Activated CD4-positive, alpha-beta memory T cell treated with anti-CD3 and anti-CD28 coated beads for 36 hours (primary cell): ENCODE measurements at regions not wholly inside any gene's neighbourhood (a gene's known extent, or its start where the extent isn't known, plus 50 kb on each side); places are given as distances from the start of the nearest gene placed in this dataset.

Experiments used
- CTCF ChIA-PET: fragments of 350-600 bp; sonication (Branson Sonifier 250); formaldehyde crosslinking; loops from one replicate; lab custom pipeline; 2021; ENCODE audit warnings: antibody characterized with exemption, inconsistent platforms; lab: Charles Lee
- POLR2A ChIA-PET: fragments of 350-600 bp; sonication (Branson Sonifier 250); formaldehyde crosslinking; loops from one replicate; lab custom pipeline; 2021; ENCODE audit warnings: antibody characterized with exemption; lab: Charles Lee
- DNase-seq: peaks from one replicate; pipeline ENCODE4 v3.0.0-alpha.2; 2020
- H3K27ac Mint-ChIP-seq: one replicate; pipeline ENCODE4 v1.8.0; 2021; ENCODE audit warnings: mixed read lengths
- H3K27me3 Mint-ChIP-seq: one replicate; pipeline ENCODE4 v1.8.0; 2021; ENCODE audit warnings: mixed read lengths
- H3K36me3 Mint-ChIP-seq: one replicate; pipeline ENCODE4 v1.8.0; 2021; ENCODE audit warnings: mixed read lengths
- H3K4me1 Mint-ChIP-seq: one replicate; pipeline ENCODE4 v1.8.0; 2021; ENCODE audit warnings: low read depth, mixed read lengths
- H3K4me3 Mint-ChIP-seq: one replicate; pipeline ENCODE4 v1.8.0; 2021; ENCODE audit warnings: mild to moderate bottlenecking, mixed read lengths
- H3K9me3 Mint-ChIP-seq: one replicate; pipeline ENCODE4 v1.8.0; 2021; ENCODE audit warnings: mixed read lengths
- intact Hi-C: fragments of 100-400 bp; cut with micrococcal nuclease; formaldehyde crosslinking; loops from one replicate; pipeline ENCODE4 v1.15.1; 2023

DNA sequence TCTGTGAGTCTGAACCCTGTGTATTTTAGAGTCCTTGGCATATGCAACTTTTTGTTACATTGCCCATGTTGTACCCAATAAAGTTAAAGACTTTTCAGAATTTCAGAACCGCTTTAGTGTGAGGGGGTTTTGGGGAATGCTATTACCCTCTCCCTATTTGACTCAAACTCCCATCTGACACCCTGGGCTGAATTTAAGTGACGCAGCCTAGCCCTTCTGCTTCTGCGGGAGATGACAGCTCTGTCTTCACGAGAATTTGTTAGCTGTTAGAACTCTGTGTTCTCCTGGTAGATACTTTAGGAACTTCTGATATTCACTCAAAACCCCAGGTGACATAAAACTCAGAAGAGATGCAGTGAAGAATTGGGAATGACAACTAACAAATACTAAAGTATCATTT lies 500.6 kb upstream of the ID4 start:
- H3K27me3 Mint-ChIP-seq, result no peaks in the 10 kb centered on the region
- no peak overlapping the region for H3K4me3 Mint-ChIP-seq
- H3K27ac Mint-ChIP-seq, result no peak overlapping the region

DNA sequence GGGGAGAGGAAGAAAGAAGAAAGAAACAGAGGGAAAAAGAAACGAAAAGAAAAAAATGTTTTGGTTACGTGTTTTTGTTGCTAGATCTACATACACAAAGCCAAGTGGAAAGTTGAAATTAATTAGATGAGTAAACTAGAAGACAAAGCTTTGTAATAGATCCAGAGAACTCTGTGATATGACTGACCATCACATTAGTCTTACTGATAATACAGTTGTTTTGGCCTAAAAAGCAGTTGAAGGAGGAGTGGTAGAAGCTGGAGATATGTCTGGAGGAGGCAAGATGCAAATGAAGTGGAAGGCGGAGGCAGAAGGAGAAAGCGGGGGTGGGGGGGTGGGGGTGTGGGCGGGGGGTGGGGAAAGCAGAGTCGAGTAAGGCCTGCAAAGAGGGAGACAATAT lies 500.1 kb upstream of the ID4 start:
- no peaks in the 10 kb centered on the region for H3K27me3 Mint-ChIP-seq
- no peak overlapping the region for H3K4me3 Mint-ChIP-seq
- H3K9me3 Mint-ChIP-seq, result peaks cover 2% of the 10 kb centered on the region
- intact Hi-C loops, result no loop called here
- ChIA-PET CTCF (no interaction called here), POLR2A (no interaction called here)
- DNase-seq, result no peak
- no peaks in the 10 kb centered on the region for H3K36me3 Mint-ChIP-seq
- H3K4me1 Mint-ChIP-seq, result no peaks in the 10 kb centered on the region
- no peak overlapping the region for H3K27ac Mint-ChIP-seq

More for the DNA sequence above, 500.6 kb upstream of the ID4 start:
- ChIA-PET POLR2A (no interaction called here), CTCF (no interaction called here)
- intact Hi-C loops, result no loop called here
- Mint-ChIP-seq H3K36me3 (no peaks in the 10 kb centered on the region), H3K4me1 (no peaks in the 10 kb centered on the region), H3K9me3 (peaks cover 4% of the 10 kb centered on the region)
- DNase-seq, result no peak

DNA sequence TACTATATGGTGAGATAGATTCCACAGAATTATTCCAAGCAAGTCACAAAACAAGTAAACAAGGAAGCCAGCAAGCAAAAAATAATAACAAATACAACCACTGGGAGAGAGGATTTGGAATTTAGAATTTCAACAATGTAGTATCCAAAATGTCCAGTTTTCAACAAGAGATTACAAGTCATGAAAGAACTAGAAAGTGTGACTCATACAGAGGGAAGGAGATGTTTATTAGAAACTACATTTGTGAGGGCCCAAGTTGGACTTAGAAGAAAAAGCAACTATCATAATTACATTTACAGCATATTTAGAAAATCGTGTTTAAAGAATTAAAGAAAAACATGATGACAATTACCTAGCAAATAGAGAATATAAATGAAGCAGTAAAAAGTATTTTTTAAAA lies 494.6 kb upstream of the ID4 start:
- H3K4me1 Mint-ChIP-seq, result no peaks in the 10 kb centered on the region
- ChIA-PET POLR2A (no interaction called here), CTCF (no interaction called here)
- no peak overlapping the region for H3K4me3 Mint-ChIP-seq
- H3K27ac Mint-ChIP-seq, result no peak overlapping the region
- intact Hi-C loops, result no loop called here
- no peak for DNase-seq
- H3K9me3 Mint-ChIP-seq, result peaks cover 10% of the 10 kb centered on the region
- no peaks in the 10 kb centered on the region for H3K27me3 Mint-ChIP-seq
- no peaks in the 10 kb centered on the region for H3K36me3 Mint-ChIP-seq

DNA sequence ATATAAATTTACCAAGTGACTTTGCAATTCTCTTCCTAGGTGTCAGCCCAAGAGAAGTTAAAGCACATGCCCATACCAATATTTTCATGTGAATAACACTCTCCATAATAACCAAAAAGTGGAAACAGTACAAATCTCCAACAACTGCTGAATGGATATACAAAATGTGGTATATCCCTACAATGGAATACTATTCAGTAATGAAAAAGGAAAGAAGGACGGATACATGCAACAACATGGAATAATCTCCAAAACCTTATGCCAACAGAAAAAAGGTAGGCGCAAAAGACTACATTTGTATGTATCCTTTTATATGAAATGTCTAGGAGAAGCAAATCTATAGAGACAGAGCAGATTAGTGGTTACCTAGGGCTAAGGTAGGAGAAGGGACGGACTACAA lies 487.7 kb upstream of the ID4 start:
- H3K27me3 Mint-ChIP-seq, result no peaks in the 10 kb centered on the region
- peaks cover 23% of the 10 kb centered on the region for H3K9me3 Mint-ChIP-seq
- no peak overlapping the region for H3K27ac Mint-ChIP-seq
- ChIA-PET POLR2A (no interaction called here), CTCF (no interaction called here)
- intact Hi-C loops, result no loop called here
- no peaks in the 10 kb centered on the region for H3K36me3 Mint-ChIP-seq
- no peaks in the 10 kb centered on the region for H3K4me1 Mint-ChIP-seq
- DNase-seq, result no peak
- no peak overlapping the region for H3K4me3 Mint-ChIP-seq

DNA sequence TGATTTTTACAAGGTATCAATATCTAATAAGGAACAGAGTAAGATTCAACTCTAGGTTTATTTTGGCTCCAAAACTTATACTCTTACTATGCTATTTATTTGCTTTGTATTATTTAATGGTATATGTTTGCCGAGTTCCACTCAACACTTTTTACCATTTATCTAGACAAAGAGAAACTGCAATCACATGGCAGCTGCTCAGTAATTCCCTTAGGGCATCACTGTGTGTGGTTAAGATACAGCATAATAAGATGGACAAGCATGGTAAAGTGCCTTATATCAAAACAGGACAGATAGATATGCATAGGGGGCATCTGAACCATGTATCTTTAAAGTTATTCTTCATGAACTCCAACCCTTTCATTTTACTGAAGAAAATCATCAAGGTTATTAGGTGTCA lies 483.0 kb upstream of the ID4 start:
- CTCF ChIA-PET, result no interaction called here
- peaks cover 10% of the 10 kb centered on the region for H3K9me3 Mint-ChIP-seq
- POLR2A ChIA-PET, result no interaction called here
- DNase-seq, result no peak
- no peaks in the 10 kb centered on the region for H3K4me1 Mint-ChIP-seq
- intact Hi-C loops, result no loop called here
- H3K4me3 Mint-ChIP-seq, result no peak overlapping the region
- H3K27ac Mint-ChIP-seq, result no peak overlapping the region
- H3K27me3 Mint-ChIP-seq, result no peaks in the 10 kb centered on the region
- no peaks in the 10 kb centered on the region for H3K36me3 Mint-ChIP-seq

DNA sequence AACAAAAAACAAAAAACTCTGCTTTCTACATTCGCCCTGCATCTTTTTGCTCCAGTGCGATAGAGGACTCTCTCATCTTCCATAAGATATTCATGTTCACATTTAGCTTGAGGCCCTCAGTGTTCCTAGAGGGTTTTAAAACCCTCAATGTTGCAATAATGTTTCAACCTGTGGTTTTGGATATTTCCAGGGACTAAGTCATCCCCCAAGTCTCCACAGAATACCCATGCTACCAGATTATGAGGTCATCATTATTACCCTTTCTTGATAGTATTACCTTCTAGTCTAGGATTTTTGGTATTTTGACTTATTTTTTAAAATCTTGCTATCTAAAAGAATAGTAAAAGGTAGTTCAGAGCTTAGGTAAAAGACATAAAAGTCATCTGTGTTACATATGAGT lies 480.5 kb upstream of the ID4 start:
- Mint-ChIP-seq H3K4me1 (no peaks in the 10 kb centered on the region), H3K9me3 (peaks cover 2% of the 10 kb centered on the region), H3K27ac (no peak overlapping the region), H3K27me3 (no peaks in the 10 kb centered on the region), H3K36me3 (no peaks in the 10 kb centered on the region), H3K4me3 (no peak overlapping the region)
- DNase-seq, result no peak
- intact Hi-C loops, result no loop called here
- ChIA-PET POLR2A (no interaction called here), CTCF (no interaction called here)

DNA sequence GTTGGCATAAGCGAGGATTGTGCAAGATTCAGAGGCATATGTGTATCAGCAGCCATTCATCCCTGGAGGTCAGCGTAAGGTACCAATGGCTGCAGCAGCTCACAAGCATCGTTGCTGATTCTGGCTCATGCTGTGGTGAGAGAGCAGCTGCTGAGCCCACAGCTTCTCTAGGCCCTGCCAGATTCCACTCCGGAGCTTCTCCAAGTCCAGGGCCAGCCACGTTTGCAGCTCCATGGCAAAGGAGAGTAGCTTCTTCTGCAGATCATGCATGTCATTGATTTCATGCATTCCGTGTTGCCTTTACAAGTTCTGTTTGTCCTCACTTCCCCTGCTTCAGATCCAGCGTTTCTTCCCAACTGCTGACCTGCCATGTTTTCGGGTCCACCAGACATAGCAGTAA lies 474.8 kb upstream of the ID4 start:
- POLR2A ChIA-PET, result no interaction called here
- Mint-ChIP-seq H3K27me3 (no peaks in the 10 kb centered on the region), H3K27ac (no peak overlapping the region), H3K9me3 (peaks cover 3% of the 10 kb centered on the region), H3K4me1 (no peaks in the 10 kb centered on the region), H3K36me3 (no peaks in the 10 kb centered on the region), H3K4me3 (no peak overlapping the region)
- CTCF ChIA-PET, result no interaction called here
- intact Hi-C loops, result no loop called here
- DNase-seq, result no peak

DNA sequence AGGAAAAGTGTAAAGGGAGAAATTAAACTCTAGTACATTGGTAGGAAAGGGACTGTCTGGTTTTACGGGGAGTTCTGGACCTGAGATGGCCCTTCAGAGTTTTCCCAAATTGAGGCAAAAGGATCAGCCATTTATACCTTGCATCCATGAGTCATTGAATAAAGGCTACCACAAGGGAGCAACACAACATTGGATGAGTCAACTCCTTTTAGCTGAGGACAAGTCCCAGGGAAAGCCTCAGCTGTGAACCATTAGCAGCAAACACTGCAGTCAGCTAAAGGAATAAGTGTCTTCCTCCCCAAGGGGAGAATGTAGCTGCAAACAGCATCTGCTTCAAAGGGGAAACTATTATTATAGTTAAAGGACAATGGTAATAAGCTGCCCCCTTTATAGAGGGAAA lies 468.7 kb upstream of the ID4 start:
- no peaks in the 10 kb centered on the region for H3K4me1 Mint-ChIP-seq
- no peaks in the 10 kb centered on the region for H3K27me3 Mint-ChIP-seq
- CTCF ChIA-PET, result no interaction called here
- H3K9me3 Mint-ChIP-seq, result peaks cover 8% of the 10 kb centered on the region
- intact Hi-C loops, result no loop called here
- H3K4me3 Mint-ChIP-seq, result no peak overlapping the region
- H3K27ac Mint-ChIP-seq, result no peak overlapping the region
- POLR2A ChIA-PET, result no interaction called here
- no peaks in the 10 kb centered on the region for H3K36me3 Mint-ChIP-seq
- no peak for DNase-seq

DNA sequence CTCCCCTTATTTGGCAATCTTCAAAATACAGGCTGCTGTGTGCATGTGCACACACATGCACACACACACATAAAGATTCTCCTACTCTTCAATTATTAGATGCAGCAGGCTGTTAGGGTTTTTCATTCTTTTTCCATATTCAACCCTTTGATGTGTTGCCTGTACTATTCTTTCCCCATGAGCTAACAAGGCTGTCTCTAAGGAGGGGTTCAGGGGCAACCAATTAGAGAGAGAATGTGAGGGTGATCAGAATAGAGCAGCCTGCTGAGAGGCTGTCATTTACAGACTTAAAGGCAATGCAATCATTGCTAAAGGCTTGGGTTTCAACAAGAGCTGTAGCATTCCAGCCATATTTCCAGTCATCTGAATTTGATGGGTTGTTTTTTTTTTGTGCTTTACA lies 467.4 kb upstream of the ID4 start:
- Mint-ChIP-seq H3K9me3 (peaks cover 8% of the 10 kb centered on the region), H3K4me1 (no peaks in the 10 kb centered on the region), H3K27ac (no peak overlapping the region), H3K36me3 (no peaks in the 10 kb centered on the region), H3K27me3 (no peaks in the 10 kb centered on the region), H3K4me3 (no peak overlapping the region)
- ChIA-PET CTCF (no interaction called here), POLR2A (no interaction called here)
- intact Hi-C loops, result no loop called here
- no peak for DNase-seq

DNA sequence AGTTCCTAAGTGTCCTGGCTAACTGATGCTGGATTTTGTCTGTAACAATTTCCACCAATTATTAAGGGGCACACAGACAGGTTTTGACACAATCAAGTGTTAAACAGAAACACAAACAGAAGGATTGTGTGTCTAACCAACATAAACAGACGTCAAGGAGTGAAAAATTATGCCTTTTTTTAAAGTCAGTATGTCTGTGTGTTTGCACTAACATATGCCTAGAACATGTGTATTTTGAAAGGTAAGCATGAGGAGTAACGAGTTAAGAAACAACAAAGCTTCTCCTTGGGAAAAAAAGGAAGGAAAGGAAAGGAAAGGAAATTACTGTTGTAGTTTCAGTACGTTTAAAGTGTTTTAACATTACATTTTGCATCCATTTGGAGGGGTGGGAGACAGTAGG lies 466.3 kb upstream of the ID4 start:
- no peak for DNase-seq
- no peaks in the 10 kb centered on the region for H3K4me1 Mint-ChIP-seq
- H3K36me3 Mint-ChIP-seq, result no peaks in the 10 kb centered on the region
- ChIA-PET POLR2A (no interaction called here), CTCF (no interaction called here)
- intact Hi-C loops, result no loop called here
- peaks cover 8% of the 10 kb centered on the region for H3K9me3 Mint-ChIP-seq
- H3K27me3 Mint-ChIP-seq, result no peaks in the 10 kb centered on the region
- no peak overlapping the region for H3K4me3 Mint-ChIP-seq
- no peak overlapping the region for H3K27ac Mint-ChIP-seq

DNA sequence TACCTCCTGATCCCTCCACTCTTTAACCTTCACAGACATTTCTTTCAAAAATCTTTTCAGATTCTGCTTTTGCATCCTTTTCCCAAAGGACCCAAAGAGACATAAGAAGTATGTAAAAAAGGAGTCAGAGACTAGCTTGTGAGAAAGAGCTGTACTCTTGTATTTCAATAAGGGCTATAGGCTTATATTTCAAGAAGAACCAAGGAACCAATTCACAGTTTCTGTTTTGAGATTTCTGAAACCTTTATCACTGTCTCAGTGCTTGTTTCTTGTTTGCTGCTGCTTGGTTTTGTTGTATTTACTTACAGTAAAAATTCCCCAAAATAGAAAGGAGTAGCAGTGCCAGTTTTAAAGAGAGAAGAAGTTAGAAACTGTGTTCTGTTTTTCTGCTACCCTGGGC lies 461.6 kb upstream of the ID4 start:
- POLR2A ChIA-PET, result no interaction called here
- intact Hi-C loops, result no loop called here
- H3K27me3 Mint-ChIP-seq, result no peaks in the 10 kb centered on the region

DNA sequence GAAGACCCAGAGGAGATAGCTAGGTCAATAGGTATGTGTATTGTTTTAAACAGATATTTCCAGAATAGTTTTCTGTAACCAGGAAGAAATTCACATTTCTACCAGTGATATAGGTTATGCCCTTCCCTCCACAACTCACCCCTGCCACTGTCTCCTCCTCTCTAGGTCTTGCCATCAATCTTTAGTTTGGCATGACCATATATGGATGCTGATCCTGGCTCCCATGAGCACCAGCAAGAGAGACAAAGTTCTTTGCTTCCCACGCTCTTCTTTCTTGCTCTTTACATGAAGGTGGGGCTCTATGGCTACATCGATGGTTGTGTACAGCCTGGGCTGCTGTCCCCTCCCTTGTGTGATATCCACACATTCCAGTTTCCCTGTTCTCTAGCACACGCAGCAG lies 459.4 kb upstream of the ID4 start:
- POLR2A ChIA-PET, result no interaction called here
- no peak for DNase-seq
- no peak overlapping the region for H3K27ac Mint-ChIP-seq
- CTCF ChIA-PET, result no interaction called here
- H3K4me1 Mint-ChIP-seq, result no peaks in the 10 kb centered on the region
- intact Hi-C loops, result no loop called here
- H3K9me3 Mint-ChIP-seq, result no peaks in the 10 kb centered on the region
- no peak overlapping the region for H3K4me3 Mint-ChIP-seq
- no peaks in the 10 kb centered on the region for H3K36me3 Mint-ChIP-seq
- no peaks in the 10 kb centered on the region for H3K27me3 Mint-ChIP-seq

More for the DNA sequence above, 461.6 kb upstream of the ID4 start:
- CTCF ChIA-PET, result no interaction called here
- Mint-ChIP-seq H3K36me3 (no peaks in the 10 kb centered on the region), H3K9me3 (no peaks in the 10 kb centered on the region), H3K4me1 (no peaks in the 10 kb centered on the region), H3K4me3 (no peak overlapping the region), H3K27ac (no peak overlapping the region)
- DNase-seq, result no peak

DNA sequence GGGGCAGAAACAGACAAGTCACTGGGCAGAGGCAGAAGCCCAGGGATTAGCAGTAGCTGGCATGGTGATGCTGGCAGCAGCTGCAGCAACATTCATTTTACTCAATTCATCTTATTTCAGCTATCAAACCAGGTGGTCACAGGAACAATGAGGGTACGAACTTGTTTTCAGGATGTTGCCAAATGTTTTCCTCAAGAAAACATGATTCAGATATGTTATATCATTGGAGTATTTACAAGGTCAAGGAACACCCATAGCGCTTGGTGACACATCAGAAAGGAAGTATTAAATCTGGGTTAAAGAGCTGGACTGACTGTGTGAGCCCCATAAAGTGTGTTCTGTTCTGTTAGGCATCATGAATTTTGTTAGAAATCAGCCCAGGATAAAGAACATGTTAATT lies 456.9 kb upstream of the ID4 start:
- ChIA-PET CTCF (no interaction called here), POLR2A (no interaction called here)

DNA sequence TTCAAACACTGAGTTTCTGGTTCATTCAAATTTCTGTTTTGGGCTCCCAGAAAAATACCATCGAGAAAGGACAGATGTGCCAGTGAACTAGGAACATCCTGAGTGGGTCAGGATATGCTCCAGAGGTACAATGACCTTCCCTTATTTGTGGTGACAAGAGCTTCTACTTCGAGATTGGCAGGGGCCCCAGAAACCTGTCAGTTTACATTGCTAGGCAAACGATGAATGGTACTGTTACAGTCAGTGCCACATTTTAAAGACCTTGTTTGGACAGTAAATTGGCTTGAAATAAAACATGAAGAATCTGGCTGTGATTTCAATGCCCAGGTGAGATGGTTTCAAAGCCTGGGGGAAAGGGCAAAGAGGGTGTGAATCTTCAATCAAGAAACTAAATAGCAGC lies 454.5 kb upstream of the ID4 start:
- CTCF ChIA-PET, result no interaction called here
- Mint-ChIP-seq H3K36me3 (no peaks in the 10 kb centered on the region), H3K27me3 (no peaks in the 10 kb centered on the region), H3K4me3 (no peak overlapping the region), H3K4me1 (no peaks in the 10 kb centered on the region), H3K27ac (no peak overlapping the region), H3K9me3 (peaks cover 16% of the 10 kb centered on the region)
- no peak for DNase-seq
- POLR2A ChIA-PET, result no interaction called here
- intact Hi-C loops, result no loop called here

More for the DNA sequence above, 456.9 kb upstream of the ID4 start:
- Mint-ChIP-seq H3K4me3 (no peak overlapping the region), H3K4me1 (no peaks in the 10 kb centered on the region), H3K27ac (no peak overlapping the region), H3K36me3 (no peaks in the 10 kb centered on the region), H3K9me3 (peaks cover 10% of the 10 kb centered on the region), H3K27me3 (no peaks in the 10 kb centered on the region)
- intact Hi-C loops, result no loop called here
- no peak for DNase-seq
